Stomach (tissue), 8 donors: ENCODE measurements at regions not wholly inside any gene's neighbourhood (a gene's known extent, or its start where the extent isn't known, plus 50 kb on each side); places are given as distances from the start of the nearest gene placed in this dataset.

Source experiments
- DNase-seq, 2 donors: peaks; one replicate each; pipeline versions ENCODE4 v3.0.0 to v3.0.0-alpha.2; 2013 to 2019
- H3K27ac ChIP-seq, 5 donors: fragments of 200-600 bp in 4 of 5; sonication (generic) in 4 of 5; one replicate each; pipeline ENCODE4 v1.5.1; 2013 to 2019; ENCODE audit warnings: mild to moderate bottlenecking in 1 of 5, moderate library complexity in 1 of 5
- H3K27me3 ChIP-seq, 3 donors: fragments of 200-600 bp; sonication (generic); one replicate each; pipeline ENCODE4 v1.5.1; 2017 to 2019; ENCODE audit warnings: mixed run types in 1 of 3
- H3K36me3 ChIP-seq, 4 donors: fragments of 200-600 bp; sonication (generic); 1 replicate in 3 of 4; 2 replicates in 1 of 4; pipeline ENCODE4 v1.5.1; 2016 to 2019
- H3K4me1 ChIP-seq, 4 donors: fragments of 200-600 bp; sonication (generic); one replicate each; pipeline ENCODE4 v1.5.1; 2016 to 2019
- H3K4me3 ChIP-seq, 4 donors: fragments of 200-600 bp; sonication (generic) in 3 of 4; one replicate each; pipeline ENCODE4 v1.5.1; 2016 to 2019; ENCODE audit warnings: mild to moderate bottlenecking in 1 of 4
- H3K9me3 ChIP-seq, 4 donors: fragments of 200-600 bp; sonication (generic); one replicate each; pipeline ENCODE4 v1.5.1; 2016 to 2019
- EP300 ChIP-seq: sonication (generic); formaldehyde crosslinking; IDR thresholded peaks from one replicate; pipeline ENCODE4 v1.6.1; 2017; ENCODE audit warnings: antibody characterized with exemption
- POLR2A ChIP-seq, 4 donors: fragments of 450-650 bp; IDR thresholded peaks; one replicate each; pipeline ENCODE4 v1.6.1; 2016; ENCODE audit warnings: antibody characterized with exemption in 4 of 4, control low read depth in 2 of 4, mild to moderate bottlenecking in 1 of 4, moderate library complexity in 1 of 4
- POLR2AphosphoS5 ChIP-seq, 3 donors: sonication (generic); formaldehyde crosslinking; IDR thresholded peaks; one replicate each; pipeline ENCODE4 v1.6.1; 2016; ENCODE audit warnings: antibody characterized with exemption in 3 of 3
- WGBS, 5 donors: extraction: QIAGEN DNeasy Blood & Tissue Kit in 3 of 5; methylation state at CpG; one replicate each; pipeline versions ENCODE4 v1.1.5 to v1.1.7; 2013 to 2018; 5-methylcytosine and 5-hydroxymethylcytosine counted together
- intact Hi-C: fragments of 100-400 bp; cut with DNase I; formaldehyde crosslinking; loops from one replicate; pipeline ENCODE4 v1.15.1; 2023; ENCODE audit warnings: low total_unique reads
- TF ChIP-seq, protein P1 (sequence below), 7 experiments: fragments of 450-650 bp in 4 of 7; fragments of 200-600 bp in 3 of 7; sonication (generic) in 3 of 7; IDR thresholded peaks; one replicate each; pipeline ENCODE4 v1.5.1; 2016 to 2019; ENCODE audit warnings: antibody characterized with exemption in 7 of 7, control low read depth in 2 of 7, mild to moderate bottlenecking in 1 of 7
- donor health status: healthy with polysubstance abuse.
- donor health status: Bipolar disorder and iron deficiency.
- donor health status: healthy.

DNA sequence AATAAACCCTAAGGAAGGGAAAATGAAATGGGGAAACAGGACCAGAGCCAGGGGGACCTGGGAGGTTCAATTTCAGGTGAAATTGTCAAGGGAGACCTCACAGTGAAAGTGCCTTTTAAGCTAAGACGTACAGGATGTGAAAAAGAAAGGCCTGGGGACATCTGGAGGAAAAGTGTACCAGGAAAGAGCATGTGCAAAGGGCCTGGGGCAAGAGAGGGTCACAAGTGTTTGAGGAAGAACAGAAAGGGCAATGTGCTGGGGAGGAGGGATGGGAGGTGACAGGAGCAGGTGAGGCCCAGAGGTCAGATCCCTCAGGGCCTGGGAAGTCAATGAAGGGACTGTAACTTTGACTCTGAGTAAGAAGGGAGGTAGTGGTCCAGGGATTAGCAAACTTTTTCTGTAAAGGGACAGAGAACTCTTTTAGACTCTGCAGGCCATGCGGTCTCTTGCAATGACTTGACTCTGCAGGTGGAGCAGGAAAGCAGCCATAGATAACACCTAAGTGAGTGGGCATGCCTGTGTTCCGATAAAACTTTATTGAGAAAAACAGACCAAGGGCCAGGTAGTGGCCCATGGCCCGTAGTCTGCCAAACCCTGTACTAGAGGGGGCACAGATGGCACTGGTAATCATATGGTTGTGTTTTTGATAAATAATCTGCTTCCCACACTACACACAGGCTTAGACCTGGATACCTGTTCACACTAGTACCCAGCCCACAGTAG, 93.8 kb downstream of the LITAF start:
- no peak overlapping the region for H3K27ac ChIP-seq
- intact Hi-C loops: no loop called here

DNA sequence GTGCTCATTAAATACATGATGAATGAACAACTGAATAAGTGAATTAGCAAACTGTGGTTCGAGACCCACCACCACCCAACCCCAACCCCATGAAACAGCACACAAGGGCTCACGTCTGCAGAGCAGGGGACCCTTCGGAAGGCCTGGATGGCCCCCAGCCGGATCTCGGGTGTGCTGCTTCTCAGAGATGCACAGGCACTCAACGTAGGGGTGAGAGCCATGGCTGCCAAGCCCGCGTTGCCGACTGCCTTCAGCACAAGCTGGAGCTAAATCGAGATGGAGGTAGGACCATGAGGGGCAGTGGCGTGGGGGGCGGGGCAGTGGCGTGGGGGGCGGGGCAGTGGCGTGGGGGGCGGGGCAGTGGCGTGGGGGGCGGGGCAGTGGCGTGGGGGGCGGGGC, 93.2 kb downstream of the LITAF start:
- H3K4me1 ChIP-seq: peaks cover 31 to 43% (median 39%) of the 10 kb centered on the region in 4 donors
- intact Hi-C loops: no loop called here
- 86 to 97% (median 90%) methylated on average over 1 to 13 of the region's 20 CpGs for WGBS, 5 donors
- no peaks in the 10 kb centered on the region for H3K36me3 ChIP-seq
- no peak for DNase-seq
- H3K4me3 ChIP-seq: no peak overlapping the region
- no peaks in the 10 kb centered on the region for H3K9me3 ChIP-seq
- H3K27ac ChIP-seq: no peak overlapping the region
- no peaks in the 10 kb centered on the region for H3K27me3 ChIP-seq
- TF ChIP-seq POLR2A (IDR thresholded peaks at IDR 0.05) (no peak), EP300 (no peak), POLR2AphosphoS5 (IDR thresholded peaks at IDR 0.05) (no peak)
- TF ChIP-seq, protein P1, sequence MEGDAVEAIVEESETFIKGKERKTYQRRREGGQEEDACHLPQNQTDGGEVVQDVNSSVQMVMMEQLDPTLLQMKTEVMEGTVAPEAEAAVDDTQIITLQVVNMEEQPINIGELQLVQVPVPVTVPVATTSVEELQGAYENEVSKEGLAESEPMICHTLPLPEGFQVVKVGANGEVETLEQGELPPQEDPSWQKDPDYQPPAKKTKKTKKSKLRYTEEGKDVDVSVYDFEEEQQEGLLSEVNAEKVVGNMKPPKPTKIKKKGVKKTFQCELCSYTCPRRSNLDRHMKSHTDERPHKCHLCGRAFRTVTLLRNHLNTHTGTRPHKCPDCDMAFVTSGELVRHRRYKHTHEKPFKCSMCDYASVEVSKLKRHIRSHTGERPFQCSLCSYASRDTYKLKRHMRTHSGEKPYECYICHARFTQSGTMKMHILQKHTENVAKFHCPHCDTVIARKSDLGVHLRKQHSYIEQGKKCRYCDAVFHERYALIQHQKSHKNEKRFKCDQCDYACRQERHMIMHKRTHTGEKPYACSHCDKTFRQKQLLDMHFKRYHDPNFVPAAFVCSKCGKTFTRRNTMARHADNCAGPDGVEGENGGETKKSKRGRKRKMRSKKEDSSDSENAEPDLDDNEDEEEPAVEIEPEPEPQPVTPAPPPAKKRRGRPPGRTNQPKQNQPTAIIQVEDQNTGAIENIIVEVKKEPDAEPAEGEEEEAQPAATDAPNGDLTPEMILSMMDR (IDR thresholded peaks at IDR 0.05): no peak

More for the DNA sequence above, 93.8 kb downstream of the LITAF start:
- TF ChIP-seq EP300: no peak
- TF ChIP-seq POLR2AphosphoS5 (IDR thresholded peaks at IDR 0.05): no peak
- TF ChIP-seq, protein P1 (IDR thresholded peaks at IDR 0.05): no peak
- TF ChIP-seq POLR2A (IDR thresholded peaks at IDR 0.05): no peak
- 97 to 98% (median 97%) methylated on average over 4 of the region's 4 CpGs for WGBS, 5 donors
- H3K4me1 ChIP-seq: peaks cover 31 to 40% (median 37%) of the 10 kb centered on the region in 4 donors
- H3K36me3 ChIP-seq: no peaks in the 10 kb centered on the region
- no peak overlapping the region for H3K4me3 ChIP-seq
- no peak for DNase-seq
- H3K9me3 ChIP-seq: no peaks in the 10 kb centered on the region
- no peaks in the 10 kb centered on the region for H3K27me3 ChIP-seq

DNA sequence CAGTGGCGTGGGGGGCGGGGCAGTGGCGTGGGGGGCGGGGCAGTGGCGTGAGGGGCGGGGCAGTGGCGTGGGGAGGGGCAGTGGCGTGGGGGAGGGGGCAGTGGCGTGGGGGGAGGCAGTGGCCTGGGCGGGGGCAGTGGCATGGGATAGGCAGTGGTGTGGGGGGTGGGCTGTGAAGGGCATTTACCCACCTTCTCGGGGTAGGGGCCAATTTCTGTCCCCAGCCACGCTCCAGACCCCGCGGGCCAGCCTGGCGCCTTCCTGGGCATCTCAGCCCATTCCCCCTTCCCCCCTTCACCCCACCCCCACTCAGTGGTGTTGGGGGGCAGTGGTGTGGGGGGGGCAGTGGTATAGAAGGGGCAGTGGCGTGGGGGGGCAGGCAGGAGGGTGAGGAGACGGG, 92.7 kb downstream of the LITAF start:
- WGBS, 5 donors: 68 to 97% (median 80%) methylated on average over 5 to 13 of the region's 17 CpGs

DNA sequence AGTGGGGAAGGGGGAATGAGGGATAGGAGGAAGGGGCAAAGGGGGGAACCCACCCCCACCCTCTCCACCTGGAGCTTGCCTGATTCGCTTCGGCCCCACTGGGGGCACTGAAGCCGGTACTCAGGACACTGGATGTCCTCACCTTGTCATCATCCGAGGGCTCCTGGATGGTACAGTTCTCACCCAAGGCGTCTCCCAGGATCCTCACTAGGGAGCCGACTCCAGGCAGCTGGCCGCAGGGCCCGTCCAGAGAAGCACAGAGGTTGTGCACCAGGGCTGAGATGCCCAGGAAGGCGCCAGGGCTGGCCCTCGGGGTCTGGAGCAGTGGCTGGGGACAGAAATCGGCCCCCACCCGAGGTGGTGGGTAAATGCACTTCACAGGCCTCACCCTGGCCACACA, 92.3 kb downstream of the LITAF start:
- no peaks in the 10 kb centered on the region for H3K27me3 ChIP-seq
- no peak for TF ChIP-seq POLR2A (IDR thresholded peaks at IDR 0.05)
- no peak for TF ChIP-seq POLR2AphosphoS5 (IDR thresholded peaks at IDR 0.05)
- TF ChIP-seq, protein P1 (IDR thresholded peaks at IDR 0.05): no peak
- WGBS, 5 donors: 74 to 94% (median 89%) methylated on average over 3 to 12 of the region's 12 CpGs
- DNase-seq: no peak
- no peaks in the 10 kb centered on the region for H3K9me3 ChIP-seq
- H3K27ac ChIP-seq: peak overlapping the region in 3 of 5 donors; percentile 4 to 86 (median 57)
- no peaks in the 10 kb centered on the region for H3K36me3 ChIP-seq
- intact Hi-C loops: no loop called here
- H3K4me3 ChIP-seq: no peak overlapping the region
- H3K4me1 ChIP-seq: peaks cover 31 to 51% (median 42%) of the 10 kb centered on the region in 4 donors

More for the DNA sequence above, 92.7 kb downstream of the LITAF start:
- Histone ChIP-seq H3K27ac (peak overlapping the region in 2 of 5 donors; percentile 4 to 86), H3K36me3 (no peaks in the 10 kb centered on the region), H3K27me3 (no peaks in the 10 kb centered on the region), H3K4me3 (no peak overlapping the region), H3K9me3 (no peaks in the 10 kb centered on the region), H3K4me1 (peaks cover 31 to 48% (median 41%) of the 10 kb centered on the region in 4 donors)
- DNase-seq: no peak
- TF ChIP-seq POLR2A (IDR thresholded peaks at IDR 0.05): no peak
- TF ChIP-seq EP300: no peak
- TF ChIP-seq, protein P1 (IDR thresholded peaks at IDR 0.05): no peak
- TF ChIP-seq POLR2AphosphoS5 (IDR thresholded peaks at IDR 0.05): no peak
- intact Hi-C loops: no loop called here
